Neural cell (in vitro differentiated cells): ENCODE measurements at regions not wholly inside any gene's neighbourhood (a gene's known extent, or its start where the extent isn't known, plus 50 kb on each side); places are given as distances from the start of the nearest gene placed in this dataset.

Experiments used
- H2AFZ ChIP-seq: fragments of 200-600, 300-800 bp; sonication (generic), shearing (Covaris generic); 2 replicates; pipeline ENCODE4 v1.6.0; 2014; ENCODE audit warnings: low read depth, mild to moderate bottlenecking, antibody characterized with exemption, low read length, moderate library complexity
- H3F3A ChIP-seq: fragments of 200-600 bp; shearing (Covaris generic); 2 replicates; pipeline ENCODE4 v1.6.1; 2016; ENCODE audit warnings: mild to moderate bottlenecking, moderate library complexity, mixed read lengths, antibody characterized with exemption, low read length; ENCODE audit not compliant: insufficient read depth, poor library complexity, severe bottlenecking
- H3K27ac ChIP-seq: fragments of 200-600, 300-800 bp; sonication (generic), shearing (Covaris generic); 2 replicates; pipeline ENCODE4 v1.5.1; 2014; ENCODE audit warnings: mild to moderate bottlenecking, low read length, moderate library complexity
- H3K27me3 ChIP-seq: fragments of 300-800, 200-600 bp; sonication (generic), shearing (Covaris generic); 2 replicates; pipeline ENCODE4 v1.6.0; 2014; ENCODE audit warnings: mild to moderate bottlenecking, low read depth, low read length, moderate library complexity; ENCODE audit not compliant: insufficient read depth
- H3K36me3 ChIP-seq: fragments of 300-800, 200-600 bp; sonication (generic), shearing (Covaris generic); 2 replicates; pipeline ENCODE4 v1.5.1; 2014; ENCODE audit warnings: mild to moderate bottlenecking, antibody characterized with exemption, low read length, moderate library complexity; ENCODE audit not compliant: insufficient read depth
- H3K4me2 ChIP-seq: fragments of 300-800, 200-600 bp; sonication (generic), shearing (Covaris generic); 2 replicates; pipeline ENCODE4 v1.6.0; 2014; ENCODE audit warnings: mild to moderate bottlenecking, low read length
- H3K4me3 ChIP-seq: fragments of 300-800, 200-600 bp; sonication (generic), shearing (Covaris generic); 2 replicates; pipeline ENCODE4 v1.5.1; 2014; ENCODE audit warnings: mild to moderate bottlenecking, low read length, moderate library complexity
- H3K79me2 ChIP-seq: fragments of 200-600 bp; shearing (Covaris generic); replicated peaks from 2 replicates; pipeline ENCODE4 v1.6.0; 2014; ENCODE audit warnings: mild to moderate bottlenecking, low read length, moderate library complexity; ENCODE audit not compliant: insufficient read depth
- H3K9ac ChIP-seq: fragments of 300-800, 200-600 bp; sonication (generic), shearing (Covaris generic); 2 replicates; pipeline ENCODE4 v1.6.1; 2016; ENCODE audit warnings: mild to moderate bottlenecking, low read length, mixed read lengths
- H3K9me2 ChIP-seq: fragments of 200-600 bp; shearing (Covaris generic); 2 replicates; pipeline ENCODE4 v1.6.1; 2016; ENCODE audit warnings: mild to moderate bottlenecking, low read length, mixed read lengths; ENCODE audit not compliant: insufficient read depth
- H3K9me3 ChIP-seq: fragments of 200-600, 300-800 bp; sonication (generic), shearing (Covaris generic); 2 replicates; pipeline ENCODE4 v1.6.1; 2016; ENCODE audit warnings: mild to moderate bottlenecking, mixed run types, low read length, moderate library complexity, mixed read lengths
- H4K20me1 ChIP-seq: fragments of 200-600 bp; shearing (Covaris generic); 2 replicates; pipeline ENCODE4 v1.6.1; 2016; ENCODE audit warnings: mild to moderate bottlenecking, mixed run types; ENCODE audit not compliant: insufficient read depth
- EP300 ChIP-seq: fragments of 450-650 bp; conservative IDR thresholded peaks from 2 replicates; pipeline ENCODE4 v1.6.1; 2014; ENCODE audit warnings: antibody characterized with exemption, mild to moderate bottlenecking, moderate library complexity; ENCODE audit not compliant: poor library complexity, severe bottlenecking
- EZH2 ChIP-seq: fragments of 200-600, 300-800 bp; shearing (Covaris generic), sonication (generic); IDR thresholded peaks from 2 replicates; pipeline ENCODE4 v1.6.1; 2014; ENCODE audit warnings: antibody characterized with exemption, low read length, borderline replicate concordance, mild to moderate bottlenecking; ENCODE audit not compliant: insufficient read depth, poor library complexity, severe bottlenecking
- MXI1 ChIP-seq: fragments of 450-650 bp; conservative IDR thresholded peaks from 2 replicates; pipeline ENCODE4 v1.6.1; 2014; ENCODE audit warnings: antibody characterized with exemption, mild to moderate bottlenecking; ENCODE audit not compliant: poor library complexity, severe bottlenecking
- POLR2AphosphoS5 ChIP-seq: IDR thresholded peaks from 2 replicates; pipeline ENCODE4 v1.6.1; 2012
- RAD21 ChIP-seq: fragments of 450-650 bp; conservative IDR thresholded peaks from 2 replicates; pipeline ENCODE4 v1.6.1; 2014; ENCODE audit warnings: antibody characterized with exemption, mild to moderate bottlenecking, moderate library complexity
- SMC3 ChIP-seq: fragments of 450-650 bp; conservative IDR thresholded peaks from 2 replicates; pipeline ENCODE4 v1.6.1; 2014; ENCODE audit warnings: antibody characterized with exemption, mild to moderate bottlenecking, moderate library complexity; ENCODE audit not compliant: poor library complexity
- TAF1 ChIP-seq: IDR thresholded peaks from 2 replicates; pipeline ENCODE4 v1.6.1; 2012; ENCODE audit warnings: low read depth
- TF ChIP-seq, protein P1 (sequence below): IDR thresholded peaks from 2 replicates; pipeline ENCODE4 v1.6.1; 2012; ENCODE audit warnings: borderline replicate concordance
- TF ChIP-seq, protein P2 (sequence below): fragments of 450-650 bp; IDR thresholded peaks from 2 replicates; pipeline ENCODE4 v1.5.1; 2014; ENCODE audit warnings: antibody characterized with exemption, mild to moderate bottlenecking, moderate library complexity; ENCODE audit not compliant: poor library complexity, severe bottlenecking

DNA sequence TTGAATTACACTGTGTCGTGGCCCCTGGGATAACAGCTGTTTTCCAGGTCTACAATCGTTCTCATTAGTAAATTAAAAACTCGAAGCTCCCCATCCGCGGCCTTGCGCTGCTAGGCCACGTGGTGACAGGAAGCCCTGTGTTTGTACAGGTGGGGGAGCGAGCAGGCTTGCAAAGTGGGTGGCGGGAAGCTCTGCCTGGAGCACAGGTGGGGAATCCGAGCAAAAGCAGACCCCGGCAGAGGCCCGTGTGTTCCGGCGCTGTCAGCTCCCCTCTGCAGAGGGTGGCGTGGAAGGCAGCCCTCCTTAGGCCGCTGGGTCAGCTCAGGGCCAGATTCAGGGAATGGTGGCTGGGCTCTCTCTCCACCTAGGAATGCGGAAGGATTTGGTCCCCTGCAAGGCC, 59.5 kb upstream of the ERCC6L2 start:
- Histone ChIP-seq H3K36me3 (no peaks in the 10 kb centered on the region), H3K27ac (no peak overlapping the region), H3K27me3 (no peaks in the 10 kb centered on the region), H3K4me2 (no peak overlapping the region), H3F3A (no peaks in the 10 kb centered on the region), H2AFZ (no peak overlapping the region), H3K9me3 (no peaks in the 10 kb centered on the region), H3K9ac (no peak overlapping the region), H4K20me1 (no peaks in the 10 kb centered on the region), H3K4me3 (no peak overlapping the region), H3K9me2 (no peaks in the 10 kb centered on the region), H3K79me2 (no peaks in the 10 kb centered on the region)
- TF ChIP-seq MXI1: no peak
- TF ChIP-seq EZH2: no peak
- TF ChIP-seq, protein P1, sequence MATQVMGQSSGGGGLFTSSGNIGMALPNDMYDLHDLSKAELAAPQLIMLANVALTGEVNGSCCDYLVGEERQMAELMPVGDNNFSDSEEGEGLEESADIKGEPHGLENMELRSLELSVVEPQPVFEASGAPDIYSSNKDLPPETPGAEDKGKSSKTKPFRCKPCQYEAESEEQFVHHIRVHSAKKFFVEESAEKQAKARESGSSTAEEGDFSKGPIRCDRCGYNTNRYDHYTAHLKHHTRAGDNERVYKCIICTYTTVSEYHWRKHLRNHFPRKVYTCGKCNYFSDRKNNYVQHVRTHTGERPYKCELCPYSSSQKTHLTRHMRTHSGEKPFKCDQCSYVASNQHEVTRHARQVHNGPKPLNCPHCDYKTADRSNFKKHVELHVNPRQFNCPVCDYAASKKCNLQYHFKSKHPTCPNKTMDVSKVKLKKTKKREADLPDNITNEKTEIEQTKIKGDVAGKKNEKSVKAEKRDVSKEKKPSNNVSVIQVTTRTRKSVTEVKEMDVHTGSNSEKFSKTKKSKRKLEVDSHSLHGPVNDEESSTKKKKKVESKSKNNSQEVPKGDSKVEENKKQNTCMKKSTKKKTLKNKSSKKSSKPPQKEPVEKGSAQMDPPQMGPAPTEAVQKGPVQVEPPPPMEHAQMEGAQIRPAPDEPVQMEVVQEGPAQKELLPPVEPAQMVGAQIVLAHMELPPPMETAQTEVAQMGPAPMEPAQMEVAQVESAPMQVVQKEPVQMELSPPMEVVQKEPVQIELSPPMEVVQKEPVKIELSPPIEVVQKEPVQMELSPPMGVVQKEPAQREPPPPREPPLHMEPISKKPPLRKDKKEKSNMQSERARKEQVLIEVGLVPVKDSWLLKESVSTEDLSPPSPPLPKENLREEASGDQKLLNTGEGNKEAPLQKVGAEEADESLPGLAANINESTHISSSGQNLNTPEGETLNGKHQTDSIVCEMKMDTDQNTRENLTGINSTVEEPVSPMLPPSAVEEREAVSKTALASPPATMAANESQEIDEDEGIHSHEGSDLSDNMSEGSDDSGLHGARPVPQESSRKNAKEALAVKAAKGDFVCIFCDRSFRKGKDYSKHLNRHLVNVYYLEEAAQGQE: no peak
- TF ChIP-seq, protein P2, sequence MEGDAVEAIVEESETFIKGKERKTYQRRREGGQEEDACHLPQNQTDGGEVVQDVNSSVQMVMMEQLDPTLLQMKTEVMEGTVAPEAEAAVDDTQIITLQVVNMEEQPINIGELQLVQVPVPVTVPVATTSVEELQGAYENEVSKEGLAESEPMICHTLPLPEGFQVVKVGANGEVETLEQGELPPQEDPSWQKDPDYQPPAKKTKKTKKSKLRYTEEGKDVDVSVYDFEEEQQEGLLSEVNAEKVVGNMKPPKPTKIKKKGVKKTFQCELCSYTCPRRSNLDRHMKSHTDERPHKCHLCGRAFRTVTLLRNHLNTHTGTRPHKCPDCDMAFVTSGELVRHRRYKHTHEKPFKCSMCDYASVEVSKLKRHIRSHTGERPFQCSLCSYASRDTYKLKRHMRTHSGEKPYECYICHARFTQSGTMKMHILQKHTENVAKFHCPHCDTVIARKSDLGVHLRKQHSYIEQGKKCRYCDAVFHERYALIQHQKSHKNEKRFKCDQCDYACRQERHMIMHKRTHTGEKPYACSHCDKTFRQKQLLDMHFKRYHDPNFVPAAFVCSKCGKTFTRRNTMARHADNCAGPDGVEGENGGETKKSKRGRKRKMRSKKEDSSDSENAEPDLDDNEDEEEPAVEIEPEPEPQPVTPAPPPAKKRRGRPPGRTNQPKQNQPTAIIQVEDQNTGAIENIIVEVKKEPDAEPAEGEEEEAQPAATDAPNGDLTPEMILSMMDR: no peak
- no peak for TF ChIP-seq TAF1
- TF ChIP-seq POLR2AphosphoS5: no peak
- no peak for TF ChIP-seq EP300
- TF ChIP-seq RAD21: no peak

DNA sequence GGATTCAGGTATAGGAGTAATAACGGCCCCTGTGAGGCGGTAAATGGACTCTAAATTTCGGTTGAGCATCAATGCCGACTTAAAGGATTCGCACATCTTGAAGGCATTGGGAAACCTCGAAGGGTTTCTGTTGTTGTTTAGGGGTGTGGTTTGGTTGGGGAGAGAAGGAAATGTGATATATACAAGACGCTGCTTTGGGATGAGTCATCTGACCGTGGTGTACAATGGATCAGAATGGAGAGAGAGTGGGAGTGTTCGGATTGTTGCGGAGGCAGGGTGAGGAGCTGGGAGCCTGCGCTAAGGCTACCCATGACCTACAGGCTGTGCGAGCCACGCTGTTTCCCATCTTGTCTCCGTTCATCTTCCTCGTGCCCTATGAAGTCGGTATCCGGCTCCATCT, 60.4 kb upstream of the ERCC6L2 start:
- no peaks in the 10 kb centered on the region for H3K36me3 ChIP-seq
- no peaks in the 10 kb centered on the region for H3K9me3 ChIP-seq
- no peak overlapping the region for H2AFZ ChIP-seq
- H4K20me1 ChIP-seq: no peaks in the 10 kb centered on the region
- no peaks in the 10 kb centered on the region for H3K9me2 ChIP-seq
- no peaks in the 10 kb centered on the region for H3K27me3 ChIP-seq
- no peak overlapping the region for H3K4me2 ChIP-seq
- no peaks in the 10 kb centered on the region for H3F3A ChIP-seq
- H3K9ac ChIP-seq: no peak overlapping the region
- TF ChIP-seq POLR2AphosphoS5 (no peak), TAF1 (no peak), RAD21 (no peak), EP300 (no peak), SMC3 (no peak)
- TF ChIP-seq, protein P2: no peak
- TF ChIP-seq, protein P1: no peak
- H3K79me2 ChIP-seq: no peaks in the 10 kb centered on the region
- H3K27ac ChIP-seq: no peak overlapping the region
- H3K4me3 ChIP-seq: no peak overlapping the region
